HG02678 (cell line): ENCODE measurements at regions not wholly inside any gene's neighbourhood (a gene's known extent, or its start where the extent isn't known, plus 50 kb on each side); places are given as distances from the start of the nearest gene placed in this dataset.
"Not testable (repeated sequence)": the region's sequence is repeated elsewhere in the genome, so short reads cannot be mapped to it uniquely, and the experiment has no call there.

ENCODE experiments used
- ATAC-seq: cut with Tn5 transposase; IDR thresholded peaks from one replicate; pipeline ENCODE4 v1.9.1; 2021; ENCODE audit warnings: mild to moderate bottlenecking, moderate library complexity; ENCODE audit not compliant: unreplicated experiment

DNA sequence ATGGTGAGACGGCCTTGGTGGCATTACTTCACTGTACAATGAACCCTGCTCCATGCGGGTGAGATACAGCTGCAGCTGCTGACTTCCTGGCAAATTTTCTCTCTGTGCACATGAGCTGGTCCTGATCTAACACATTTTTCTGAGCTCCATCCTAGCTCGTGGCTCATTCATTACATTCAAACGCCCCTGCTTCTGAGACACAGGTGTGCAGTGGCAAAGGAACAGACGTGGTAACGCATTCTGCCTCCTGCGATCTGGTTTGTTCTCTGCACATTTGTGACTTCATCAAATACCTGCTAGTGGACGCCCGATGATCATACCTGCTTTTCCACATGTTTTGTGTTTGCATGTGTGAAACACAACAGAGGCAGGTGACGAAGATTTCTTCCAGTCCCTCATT is 189.6 kb upstream of the PDE10A start:
- ATAC-seq: no peak

DNA sequence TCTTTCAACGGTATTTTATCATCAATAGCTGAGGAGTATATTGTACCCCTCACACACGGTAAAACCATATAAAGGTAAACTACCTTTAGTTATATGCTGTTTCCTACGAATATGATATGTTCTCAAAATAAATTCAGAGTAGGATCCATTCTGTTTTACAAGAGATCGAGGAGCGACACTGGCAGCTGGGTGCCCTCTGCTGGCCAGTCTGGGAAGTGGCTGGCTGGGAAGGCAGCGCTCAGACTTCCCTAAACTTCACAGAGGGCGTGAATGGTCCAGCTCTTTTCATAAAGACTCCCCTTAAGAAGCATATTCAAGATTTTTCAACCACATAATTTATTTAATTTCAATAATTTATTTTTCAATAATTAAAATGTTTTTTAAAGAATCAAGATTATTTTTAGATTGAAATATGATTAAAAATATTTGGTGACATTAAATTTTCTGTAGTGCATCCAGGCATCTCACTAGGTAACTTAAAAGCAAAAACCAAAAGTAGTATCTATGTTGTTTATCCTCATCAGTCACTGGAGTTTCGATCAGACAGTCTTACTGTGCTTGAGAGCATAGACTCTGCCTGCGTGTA is 187.5 kb upstream of the PDE10A start:
- ATAC-seq: peak; percentile 88

DNA sequence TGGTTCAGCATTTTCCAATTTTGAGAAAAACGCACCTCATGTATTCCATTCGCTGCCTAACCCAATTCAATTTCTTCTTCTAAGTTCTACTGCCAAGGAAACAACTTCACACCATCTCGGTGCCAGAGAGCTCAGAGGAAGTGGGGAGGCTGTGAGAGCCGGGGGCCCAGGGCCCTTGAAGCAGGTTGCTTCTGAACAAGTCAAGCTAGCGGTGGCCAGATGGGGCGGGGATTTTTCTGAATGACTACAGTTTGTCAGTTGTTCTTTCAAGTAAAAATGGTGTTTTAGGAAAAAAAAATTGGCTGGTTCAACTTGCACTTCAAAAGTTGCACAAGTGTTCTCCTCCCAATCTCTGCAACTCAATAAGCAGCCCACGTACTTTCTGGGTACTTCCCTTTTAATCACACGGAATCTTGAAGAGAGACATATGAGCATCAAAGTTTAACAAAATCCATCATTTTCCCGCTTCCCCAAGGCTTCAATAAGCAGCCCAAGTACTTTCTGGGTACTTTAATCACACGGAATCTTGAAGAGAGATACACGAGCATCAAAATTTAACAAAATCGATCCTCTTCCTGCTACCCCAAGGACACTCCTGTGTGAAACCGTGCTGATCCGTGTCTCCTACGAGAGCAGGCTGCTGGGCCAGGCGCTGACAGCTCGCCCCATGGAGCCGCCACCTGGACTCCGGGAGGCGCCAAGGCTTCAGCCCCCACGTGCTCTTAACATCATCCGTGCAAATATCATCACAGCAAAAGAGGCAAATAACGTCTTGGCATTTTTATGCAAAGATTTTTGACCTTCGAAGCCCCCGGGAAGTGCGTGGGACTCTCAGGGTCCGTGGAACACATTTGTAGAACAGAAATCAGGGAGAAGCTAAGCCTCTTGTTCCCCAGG is 186.7 kb upstream of the PDE10A start:
- ATAC-seq: peak; percentile 12

DNA sequence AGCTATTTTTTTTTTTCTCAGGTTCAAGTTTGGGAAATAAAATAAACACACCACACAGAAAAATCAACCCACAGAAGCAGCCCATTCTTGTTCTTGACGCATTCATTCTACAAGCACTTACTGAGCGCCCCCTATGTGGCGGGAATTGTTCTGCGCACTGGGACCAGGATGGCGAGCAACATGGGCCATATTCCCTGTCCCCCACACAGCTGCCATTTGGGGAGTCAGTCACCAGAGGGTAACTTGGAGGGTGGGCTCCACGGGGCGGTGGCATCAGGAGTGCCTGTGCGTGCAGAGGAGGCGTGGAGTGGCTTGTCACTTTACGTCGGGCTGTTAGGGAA is 185.0 kb upstream of the PDE10A start:
- ATAC-seq: no peak

DNA sequence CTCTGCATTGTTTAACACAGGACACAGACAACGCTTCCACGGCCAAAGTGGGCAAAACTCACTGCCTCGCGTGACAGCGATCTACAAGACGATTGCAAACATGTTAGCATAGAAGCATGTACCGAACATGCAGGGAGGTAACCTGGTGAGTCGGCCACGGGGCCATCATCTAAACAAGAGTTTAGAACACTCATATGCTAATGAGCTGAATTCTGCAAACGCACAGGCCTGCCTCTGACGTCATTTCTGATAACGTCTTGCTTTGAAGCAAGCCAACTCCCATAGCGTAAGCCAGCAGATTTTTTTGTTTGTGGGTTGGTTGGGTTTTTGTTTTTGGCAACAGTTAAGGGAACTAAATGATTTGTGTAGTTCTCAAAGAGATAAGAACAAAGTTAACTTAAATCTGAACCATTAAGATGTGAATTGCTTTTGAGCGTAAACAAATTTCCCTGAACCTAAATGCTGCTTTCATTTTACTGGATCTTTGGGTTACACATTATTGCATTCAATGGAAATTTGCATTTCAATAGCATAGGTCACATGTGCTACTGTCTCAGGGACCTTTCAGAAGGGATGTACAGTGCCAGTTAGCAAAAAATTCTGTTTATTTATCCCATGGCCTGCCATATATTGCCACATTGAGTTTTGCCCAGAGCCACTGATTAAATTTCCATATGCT is 184.5 kb upstream of the PDE10A start:
- ATAC-seq: no peak

DNA sequence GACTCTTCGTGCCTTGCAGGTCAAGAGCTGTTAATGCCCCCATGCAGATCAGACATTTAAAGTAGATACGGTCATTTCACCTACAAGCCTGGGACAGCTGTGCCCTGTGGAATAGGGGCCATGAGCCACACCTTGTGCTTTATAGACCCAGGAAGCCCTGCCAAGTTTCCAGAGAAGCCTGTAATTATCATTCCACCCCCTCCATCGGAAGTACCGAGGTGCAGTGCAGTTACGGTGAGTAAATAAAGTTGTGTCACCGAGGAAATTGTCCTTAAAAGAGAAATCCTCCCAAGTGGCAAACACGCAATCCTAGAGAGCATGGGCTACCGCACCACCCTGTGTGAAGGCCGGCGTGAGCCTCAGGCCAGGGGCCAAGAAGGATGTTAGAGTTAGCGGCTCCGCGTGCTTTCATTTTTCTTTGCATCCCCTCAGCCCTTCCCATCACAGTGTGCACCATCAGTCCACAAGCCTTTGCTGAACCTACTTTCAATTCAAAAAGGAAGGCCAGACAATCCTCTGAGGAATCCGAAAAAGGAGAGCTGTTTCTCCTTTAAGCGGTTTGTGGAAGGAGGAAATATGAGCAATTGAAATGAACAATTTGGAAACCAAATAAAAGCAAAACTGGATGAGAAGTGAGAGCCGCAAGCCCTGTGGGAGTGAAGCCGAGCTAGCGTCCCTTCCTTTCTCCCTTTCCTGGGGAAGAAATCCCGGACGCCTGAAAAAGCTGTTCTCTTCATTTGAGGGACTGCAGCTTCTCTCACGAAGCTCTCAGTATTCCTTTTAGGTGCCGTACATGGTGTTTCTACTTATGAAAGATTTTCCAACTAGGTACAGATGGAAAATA is 183.3 kb upstream of the PDE10A start:
- ATAC-seq: no peak

DNA sequence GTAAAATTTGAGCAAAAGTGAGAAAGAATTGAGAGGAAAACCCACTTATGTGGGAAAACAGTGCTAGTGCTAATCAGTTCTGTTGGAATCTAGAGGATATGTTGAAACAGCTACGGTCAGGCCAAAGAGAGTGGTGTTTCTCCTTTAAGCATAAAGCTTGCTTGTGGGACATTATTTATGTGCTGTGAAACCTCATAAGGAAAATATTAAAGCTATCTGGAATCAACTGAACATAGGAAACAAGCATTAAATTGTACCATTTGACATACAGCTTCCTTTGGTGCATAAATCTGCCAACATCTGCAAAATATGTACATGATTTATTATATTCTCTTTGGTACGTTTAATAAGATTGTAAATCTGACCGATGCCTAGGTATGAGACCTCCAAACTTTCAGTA is 182.5 kb upstream of the PDE10A start:
- ATAC-seq: no peak

DNA sequence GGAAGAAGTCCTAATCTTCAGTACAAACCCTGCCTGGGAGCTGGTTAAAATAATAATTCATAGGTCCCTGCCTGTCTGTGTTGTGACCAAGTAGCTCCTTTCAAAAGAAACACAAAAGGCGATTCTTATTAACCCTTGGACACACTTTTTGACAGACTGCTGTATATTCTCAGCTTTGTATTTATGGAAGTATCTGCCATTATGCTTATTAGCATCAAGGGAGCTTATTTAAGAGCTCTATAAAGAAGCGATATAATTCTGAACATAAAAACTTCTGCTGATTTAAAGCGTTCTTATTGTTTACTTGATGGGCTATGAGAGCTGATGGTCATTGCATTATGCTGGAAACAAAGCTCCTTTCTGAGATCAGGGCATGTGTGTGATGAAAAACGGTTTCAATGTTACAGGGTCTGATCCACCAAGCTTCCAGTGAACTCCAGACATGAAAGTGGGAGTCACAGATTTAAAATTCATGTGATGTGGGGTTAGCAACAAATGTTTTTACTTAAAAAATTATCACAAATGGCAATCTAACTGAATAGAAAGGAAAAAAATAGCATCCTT is 181.8 kb upstream of the PDE10A start:
- no peak for ATAC-seq

DNA sequence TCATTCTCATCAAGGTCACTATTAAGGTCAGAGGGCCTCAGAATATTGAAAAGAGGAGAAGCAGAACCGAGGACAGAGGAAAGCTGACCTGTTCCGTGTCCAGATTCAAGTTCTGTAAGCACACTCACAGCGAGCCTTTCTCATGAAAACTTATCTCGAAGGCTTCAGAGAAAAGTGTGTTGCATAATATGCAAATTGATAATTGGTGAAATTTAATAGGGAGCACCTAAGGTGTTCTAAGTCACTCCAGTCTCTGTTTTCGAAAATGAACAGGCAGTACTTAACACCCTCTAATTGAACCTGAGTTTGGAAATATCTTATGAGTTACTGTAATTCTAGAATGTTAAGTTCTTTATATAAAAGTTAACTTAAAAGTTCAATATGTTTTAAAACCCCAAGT is 181.2 kb upstream of the PDE10A start:
- no peak for ATAC-seq

DNA sequence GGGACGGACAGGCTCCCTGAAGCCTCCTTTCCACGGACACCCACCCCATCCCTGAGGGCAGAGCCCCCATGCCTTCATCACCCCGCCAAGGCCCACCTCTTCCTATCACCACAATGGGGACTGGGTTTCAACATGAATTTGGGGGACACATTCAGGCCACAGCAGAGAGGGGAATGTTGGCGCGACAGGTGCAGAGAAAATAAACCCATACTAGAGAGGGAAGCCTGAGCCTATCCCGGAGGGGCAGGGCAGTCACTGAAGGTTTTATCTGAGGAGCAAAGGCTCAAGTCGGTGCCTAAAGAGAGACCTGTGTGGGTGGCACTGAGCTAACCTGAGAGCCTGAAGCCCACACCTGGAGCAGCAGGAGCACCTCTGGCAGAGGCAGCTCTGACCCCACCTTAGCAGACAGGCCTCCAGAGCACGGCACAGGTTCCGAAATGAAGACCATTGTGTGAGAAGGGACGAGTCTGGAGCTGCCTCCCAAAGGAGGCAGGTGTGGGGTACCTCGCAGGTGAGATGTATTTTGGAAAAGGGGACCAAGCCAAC is 180.6 kb upstream of the PDE10A start:
- ATAC-seq: no peak

DNA sequence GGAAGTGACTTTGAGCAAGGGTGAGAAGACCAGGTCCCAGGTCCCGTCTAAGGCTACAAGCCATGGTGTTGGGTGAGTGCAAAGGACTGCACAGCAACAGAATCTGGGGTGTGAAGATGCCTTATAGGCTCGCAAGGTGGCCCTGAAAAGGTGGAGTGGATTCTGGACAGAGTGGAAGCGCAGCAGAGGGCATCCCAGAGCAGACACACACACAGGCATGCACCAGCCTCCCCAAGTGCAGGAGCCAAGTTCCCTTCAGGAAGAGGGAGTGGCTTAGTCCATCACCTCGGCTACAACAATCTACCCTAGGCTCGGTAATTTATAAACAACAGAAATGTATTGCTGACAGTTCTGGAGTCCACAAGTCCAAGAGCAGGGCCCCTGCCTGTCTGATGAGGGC is 180.1 kb upstream of the PDE10A start:
- ATAC-seq: no peak

DNA sequence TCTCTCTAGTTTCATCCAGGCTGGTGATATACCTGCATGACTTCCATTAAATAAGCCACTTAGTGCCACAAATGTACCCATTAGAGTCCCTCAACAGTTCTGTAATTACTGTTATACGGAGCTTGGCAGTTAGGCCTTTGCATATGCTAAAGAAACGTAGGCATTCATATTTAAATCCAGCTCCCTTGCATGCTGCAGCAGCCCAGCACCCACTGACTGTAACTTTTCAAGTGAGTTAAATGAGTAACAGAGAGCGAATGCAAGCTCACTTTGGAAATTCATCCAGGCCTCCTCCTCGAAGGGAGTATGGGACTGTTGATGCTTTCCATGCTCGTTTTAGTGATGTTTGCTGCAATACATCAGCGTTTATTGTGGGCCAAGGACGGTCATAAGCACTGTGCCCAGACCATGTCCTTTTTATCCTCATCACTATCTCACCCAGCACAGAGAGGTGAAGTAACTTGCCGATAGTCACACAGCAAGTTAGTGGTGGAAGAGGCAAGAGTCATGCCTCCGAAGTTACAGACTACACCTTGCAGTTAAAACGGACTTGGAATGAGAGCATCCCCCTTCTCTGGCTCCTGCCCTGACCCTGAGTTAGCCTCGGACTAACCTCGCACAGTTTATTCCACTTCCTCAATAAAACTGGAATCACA is 179.4 kb upstream of the PDE10A start:
- ATAC-seq: no peak

DNA sequence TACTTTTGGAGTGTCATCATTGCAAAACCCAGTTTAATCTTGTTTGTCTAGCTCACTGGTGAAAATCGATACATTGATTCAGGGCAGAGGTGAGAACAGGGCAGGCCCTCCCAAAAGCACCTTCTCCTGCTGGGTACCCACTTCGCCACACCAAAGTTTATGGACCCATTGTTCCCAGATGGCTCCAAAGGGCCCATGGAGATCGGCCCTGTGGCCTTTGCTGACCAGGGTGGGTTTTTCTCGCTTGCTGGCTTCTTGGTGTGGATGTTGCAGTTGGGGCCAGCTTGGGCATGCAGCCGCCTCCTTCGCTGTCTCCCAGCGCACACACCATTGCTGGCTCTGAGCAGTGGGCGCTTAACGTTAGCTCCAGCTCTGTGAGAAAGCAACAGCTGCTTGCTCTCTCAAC is 178.1 kb upstream of the PDE10A start:
- no peak for ATAC-seq

DNA sequence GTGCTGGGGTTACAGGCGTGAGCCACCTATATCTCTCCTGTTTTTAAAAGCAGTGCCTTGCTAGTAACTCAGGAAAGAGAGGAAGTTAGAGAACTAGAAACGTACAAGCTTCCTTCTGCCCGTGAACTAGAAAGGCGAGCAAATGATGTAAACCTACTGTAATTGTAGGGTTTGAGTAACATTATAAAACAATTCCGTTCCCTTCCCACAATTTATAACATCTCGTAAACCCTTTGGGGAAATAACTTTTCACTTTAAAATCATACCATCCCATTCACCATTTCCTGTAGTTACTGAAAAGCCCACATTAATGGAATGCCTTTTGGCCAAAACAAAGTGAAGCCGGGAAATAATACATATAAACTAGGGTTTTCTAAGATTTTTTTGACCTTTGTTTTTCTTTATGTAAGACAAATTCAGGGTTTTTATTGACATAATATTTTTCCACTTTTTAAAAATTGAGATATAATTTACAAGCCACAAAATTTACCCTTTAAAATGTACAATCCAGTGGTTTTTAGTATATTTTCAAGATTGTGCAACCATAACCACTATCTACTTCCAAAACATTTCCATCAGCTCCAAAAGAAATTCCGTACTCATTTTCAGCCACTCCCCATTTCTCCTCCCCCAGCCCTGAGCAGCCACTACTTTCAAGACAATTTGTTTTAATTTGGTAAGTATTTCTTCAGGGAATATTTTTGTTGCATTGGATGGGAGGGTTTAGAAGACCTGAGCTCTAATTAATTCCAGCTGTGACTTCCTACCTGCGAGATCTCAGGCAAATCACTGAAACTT is 175.1 kb upstream of the PDE10A start:
- no peak for ATAC-seq

DNA sequence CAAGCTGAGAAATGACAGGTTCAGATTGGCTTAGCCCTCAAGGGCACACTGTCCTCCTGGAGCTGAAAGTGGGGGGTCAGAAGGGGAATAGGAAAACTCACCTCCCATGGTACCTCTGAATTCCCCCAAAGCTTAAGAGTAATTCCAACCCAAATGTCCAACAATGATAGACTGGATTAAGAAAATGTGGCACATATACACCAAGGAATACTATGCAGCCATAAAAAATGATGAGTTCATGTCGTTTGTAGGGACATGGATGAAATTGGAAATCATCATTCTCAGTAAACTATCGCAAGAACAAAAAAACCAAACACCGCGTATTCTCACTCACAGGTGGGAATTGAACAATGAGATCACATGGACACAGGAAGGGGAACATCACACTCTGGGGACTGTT is 173.6 kb upstream of the PDE10A start:
- not testable (repeated sequence) for ATAC-seq

DNA sequence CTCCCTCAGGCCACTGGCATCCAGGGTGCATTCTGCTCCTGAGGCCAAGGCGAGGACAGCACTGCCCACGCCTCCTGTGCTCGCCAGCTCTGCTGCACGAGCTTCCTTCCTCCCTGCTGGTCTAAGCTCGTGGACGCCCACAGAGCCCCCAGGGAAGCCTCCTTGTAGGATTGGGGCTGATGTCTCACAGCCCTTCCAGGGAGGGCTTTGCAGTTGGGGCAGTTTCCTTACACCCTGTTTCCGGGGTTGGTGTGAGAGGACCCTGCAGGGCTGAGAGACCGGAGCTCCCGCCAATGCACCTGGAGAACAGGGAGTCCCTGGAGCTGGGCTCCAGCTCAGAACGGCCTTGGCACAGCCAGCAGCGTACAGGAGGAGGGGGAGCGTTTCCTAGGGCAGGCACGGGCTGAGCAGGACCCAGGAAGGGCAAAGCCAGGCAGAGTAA is 172.4 kb upstream of the PDE10A start:
- ATAC-seq: no peak

DNA sequence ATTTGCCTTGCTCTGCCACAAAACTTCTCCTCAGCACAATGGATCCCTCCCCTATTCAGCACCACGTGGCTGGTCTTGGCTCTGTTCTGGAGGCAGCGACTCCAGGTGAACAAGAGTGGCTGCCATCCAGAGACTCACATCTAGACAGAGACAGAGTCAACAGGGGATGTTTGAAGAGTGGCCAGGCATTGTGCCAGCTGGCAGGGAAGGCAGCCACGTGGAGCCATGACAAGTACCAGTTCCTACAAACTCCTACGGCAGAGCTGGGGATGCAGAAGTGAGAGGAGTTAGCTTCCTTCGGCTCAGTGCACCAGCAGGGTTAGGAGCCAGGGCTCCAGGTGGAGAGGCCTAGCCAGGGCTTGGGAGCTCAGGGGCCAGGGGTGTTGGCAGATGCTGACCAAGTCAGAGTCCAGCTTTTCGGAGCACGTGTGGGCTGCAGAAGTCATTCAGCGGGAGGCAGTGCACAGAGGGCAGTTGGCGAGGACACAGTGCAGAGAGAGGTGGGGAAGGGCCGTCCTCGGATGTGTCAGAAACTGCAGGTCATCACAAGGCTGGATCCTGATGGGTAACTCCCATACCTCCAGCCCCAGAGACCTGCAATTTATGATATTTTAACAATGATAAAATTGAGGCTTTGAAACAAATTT is 171.7 kb upstream of the PDE10A start:
- ATAC-seq: no peak

DNA sequence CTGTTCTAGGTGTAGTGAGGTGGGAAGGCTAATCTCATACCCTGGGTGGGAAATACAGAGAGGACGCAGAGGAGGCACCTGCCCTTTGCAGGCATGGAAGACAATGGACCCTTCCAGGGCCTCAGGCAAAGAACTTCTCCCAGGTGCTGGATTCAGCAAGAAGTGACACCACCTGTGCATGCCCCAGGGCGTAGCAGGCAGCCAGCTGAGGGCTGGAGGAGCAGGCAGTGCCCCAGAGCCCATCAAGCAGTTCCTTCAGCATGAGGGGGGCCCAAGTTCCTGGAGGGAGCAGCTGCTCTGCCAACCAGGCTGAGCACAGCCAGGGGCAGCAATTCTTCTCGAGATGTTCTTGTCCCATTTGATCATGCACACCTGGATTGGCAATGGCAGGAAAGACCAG is 170.3 kb upstream of the PDE10A start:
- ATAC-seq: no peak
